Lower lobe of right lung (tissue), 2 donors: ENCODE measurements at regions not wholly inside any gene's neighbourhood (a gene's known extent, or its start where the extent isn't known, plus 50 kb on each side); places are given as distances from the start of the nearest gene placed in this dataset.
"Not testable (repeated sequence)": the region's sequence is repeated elsewhere in the genome, so short reads cannot be mapped to it uniquely, and the experiment has no call there.

Experiments used
- ATAC-seq, 2 donors: fragments of 200-7000 bp; cut with Tn5 transposase; one replicate each; pipeline ENCODE4 v1.9.1; 2020 to 2022; ENCODE audit warnings: mild to moderate bottlenecking in 2 of 2, moderate library complexity in 2 of 2
- DNase-seq: peaks from one replicate; pipeline ENCODE4 v3.0.0-alpha.2; 2020
- H3K27ac ChIP-seq: fragments of 200-600 bp; one replicate; pipeline ENCODE4 v1.8.0; 2022
- H3K27me3 ChIP-seq: fragments of 200-600 bp; one replicate; pipeline ENCODE4 v1.8.0; 2022; ENCODE audit warnings: low read depth
- H3K36me3 ChIP-seq: fragments of 200-600 bp; one replicate; pipeline ENCODE4 v1.8.0; 2022; ENCODE audit warnings: mild to moderate bottlenecking
- H3K4me1 ChIP-seq: fragments of 200-600 bp; one replicate; pipeline ENCODE4 v1.8.0; 2022
- H3K4me3 ChIP-seq: fragments of 200-600 bp; one replicate; pipeline ENCODE4 v1.8.0; 2022; ENCODE audit warnings: mild to moderate bottlenecking
- H3K9me3 ChIP-seq: fragments of 200-600 bp; one replicate; pipeline ENCODE4 v1.8.0; 2022
- CTCF ChIP-seq: fragments of 200-600 bp; IDR thresholded peaks from one replicate; pipeline ENCODE4 v1.8.0; 2022; ENCODE audit warnings: antibody characterized with exemption, mild to moderate bottlenecking
- intact Hi-C: fragments of 100-400 bp; cut with DNase I; formaldehyde crosslinking; loops from one replicate; pipeline ENCODE4 v1.11.0; 2022
- donor health status: DM: no; HTN: yes; CAD: no; lungs with severe emphysema.

DNA sequence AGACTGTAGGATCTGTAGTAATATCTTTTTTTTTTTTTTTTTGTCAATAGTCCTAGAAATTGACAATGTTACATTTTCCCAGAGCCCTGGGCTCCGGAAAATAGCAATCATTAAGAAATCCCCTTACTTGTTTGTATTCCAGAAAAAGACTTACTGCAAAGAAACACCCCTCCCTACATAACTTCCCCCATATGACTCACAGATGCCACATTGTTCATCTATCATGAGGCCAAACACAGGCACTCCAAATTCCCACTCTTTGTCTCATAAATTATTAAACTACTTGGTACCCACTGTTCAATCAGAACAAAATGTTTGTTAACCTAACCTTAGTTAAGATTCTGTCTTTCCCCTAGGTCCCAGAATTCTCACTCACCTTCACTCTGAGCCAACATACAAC is 53.5 kb downstream of the TEX51 start:
- Histone ChIP-seq H3K27ac (no peak overlapping the region), H3K36me3 (no peaks in the 10 kb centered on the region), H3K27me3 (peaks cover 6% of the 10 kb centered on the region), H3K9me3 (no peaks in the 10 kb centered on the region), H3K4me1 (no peaks in the 10 kb centered on the region), H3K4me3 (no peak overlapping the region)
- DNase-seq = no peak
- no peak for TF ChIP-seq CTCF
- intact Hi-C loops = no loop called here
- ATAC-seq = no peak

- Histone ChIP-seq H3K27ac (no peak overlapping the region), H3K4me3 (no peak overlapping the region), H3K36me3 (no peaks in the 10 kb centered on the region), H3K4me1 (no peaks in the 10 kb centered on the region), H3K27me3 (peaks cover 6% of the 10 kb centered on the region), H3K9me3 (no peaks in the 10 kb centered on the region)
- intact Hi-C loops = no loop called here
- ATAC-seq (no peak), DNase-seq (no peak)
- TF ChIP-seq CTCF = no peak
These were observed 54.8 kb downstream of the TEX51 start for GRCh38 chr2:126953483-126953882.

GRCh38 chr2:126954831-126955230 is 56.1 kb downstream of the TEX51 start:
- Histone ChIP-seq H3K4me1 (no peaks in the 10 kb centered on the region), H3K27ac (no peak overlapping the region), H3K9me3 (no peaks in the 10 kb centered on the region), H3K27me3 (peaks cover 6% of the 10 kb centered on the region), H3K4me3 (no peak overlapping the region), H3K36me3 (no peaks in the 10 kb centered on the region)
- ATAC-seq = no peak
- DNase-seq = no peak
- intact Hi-C loops = no loop called here
- TF ChIP-seq CTCF = no peak

- H3K27ac ChIP-seq, H3K9me3 ChIP-seq, H3K36me3 ChIP-seq, H3K4me1 ChIP-seq, ATAC-seq, DNase-seq, H3K4me3 ChIP-seq, H3K27me3 ChIP-seq, intact Hi-C loops: not testable (repeated sequence)
These were observed 58.1 kb downstream of the TEX51 start for GRCh38 chr2:126956773-126957172.

- Histone ChIP-seq H3K4me3 (no peak overlapping the region), H3K36me3 (no peaks in the 10 kb centered on the region), H3K27ac (no peak overlapping the region), H3K9me3 (no peaks in the 10 kb centered on the region), H3K27me3 (no peaks in the 10 kb centered on the region), H3K4me1 (no peaks in the 10 kb centered on the region)
- intact Hi-C loops = no loop called here
- DNase-seq (no peak), ATAC-seq (no peak)
- TF ChIP-seq CTCF = no peak
These were observed 64.7 kb downstream of the TEX51 start for GRCh38 chr2:126963390-126963789.

DNA sequence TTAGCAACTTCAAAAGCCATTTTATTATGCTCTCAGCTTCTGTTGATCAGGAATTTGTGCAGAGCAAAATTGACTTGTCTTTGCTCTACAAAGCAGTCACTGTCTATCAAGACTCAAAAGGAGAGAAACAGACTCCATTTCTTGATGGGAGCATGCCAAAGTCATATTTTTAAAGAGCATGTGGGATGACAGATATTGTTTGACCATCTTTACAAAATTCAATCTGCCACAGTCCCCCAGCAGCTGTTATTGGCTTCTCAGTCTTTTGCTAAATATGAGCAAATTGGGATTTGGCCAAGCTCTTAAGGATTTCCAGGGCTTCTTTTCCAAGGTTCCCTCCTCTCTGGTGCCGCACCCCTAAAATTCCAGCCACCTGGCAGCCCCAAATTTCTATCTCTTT is 67.9 kb downstream of the TEX51 start:
- intact Hi-C loops = no loop called here
- no peak for TF ChIP-seq CTCF
- no peak overlapping the region for H3K27ac ChIP-seq
- H3K36me3 ChIP-seq = no peaks in the 10 kb centered on the region
- DNase-seq (no peak), ATAC-seq (no peak)
- peaks cover 4% of the 10 kb centered on the region for H3K27me3 ChIP-seq
- no peak overlapping the region for H3K4me3 ChIP-seq
- H3K4me1 ChIP-seq = peaks cover under 1% of the 10 kb centered on the region
- H3K9me3 ChIP-seq = no peaks in the 10 kb centered on the region
